C4-2B (cell line): ENCODE measurements at regions not wholly inside any gene's neighbourhood (a gene's known extent, or its start where the extent isn't known, plus 50 kb on each side); places are given as distances from the start of the nearest gene placed in this dataset.

Experiments
- H3K27ac ChIP-seq: fragments of 450-650 bp; 2 replicates; pipeline ENCODE4 v1.5.1; 2017
- ZFX ChIP-seq: fragments of 450-650 bp; IDR thresholded peaks from 2 replicates; pipeline ENCODE4 v1.6.1; 2017
- TF ChIP-seq, protein P1 (sequence below): fragments of 450-650 bp; conservative IDR thresholded peaks from 2 replicates; pipeline ENCODE4 v1.5.1; 2017; ENCODE audit warnings: mild to moderate bottlenecking

GRCh38 chr10:90986136-90986760, 65.4 kb upstream of the ANKRD1 start:
- H3K27ac ChIP-seq, result no peak overlapping the region
- no peak for TF ChIP-seq ZFX
- TF ChIP-seq, protein P1, sequence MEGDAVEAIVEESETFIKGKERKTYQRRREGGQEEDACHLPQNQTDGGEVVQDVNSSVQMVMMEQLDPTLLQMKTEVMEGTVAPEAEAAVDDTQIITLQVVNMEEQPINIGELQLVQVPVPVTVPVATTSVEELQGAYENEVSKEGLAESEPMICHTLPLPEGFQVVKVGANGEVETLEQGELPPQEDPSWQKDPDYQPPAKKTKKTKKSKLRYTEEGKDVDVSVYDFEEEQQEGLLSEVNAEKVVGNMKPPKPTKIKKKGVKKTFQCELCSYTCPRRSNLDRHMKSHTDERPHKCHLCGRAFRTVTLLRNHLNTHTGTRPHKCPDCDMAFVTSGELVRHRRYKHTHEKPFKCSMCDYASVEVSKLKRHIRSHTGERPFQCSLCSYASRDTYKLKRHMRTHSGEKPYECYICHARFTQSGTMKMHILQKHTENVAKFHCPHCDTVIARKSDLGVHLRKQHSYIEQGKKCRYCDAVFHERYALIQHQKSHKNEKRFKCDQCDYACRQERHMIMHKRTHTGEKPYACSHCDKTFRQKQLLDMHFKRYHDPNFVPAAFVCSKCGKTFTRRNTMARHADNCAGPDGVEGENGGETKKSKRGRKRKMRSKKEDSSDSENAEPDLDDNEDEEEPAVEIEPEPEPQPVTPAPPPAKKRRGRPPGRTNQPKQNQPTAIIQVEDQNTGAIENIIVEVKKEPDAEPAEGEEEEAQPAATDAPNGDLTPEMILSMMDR, result no peak

DNA sequence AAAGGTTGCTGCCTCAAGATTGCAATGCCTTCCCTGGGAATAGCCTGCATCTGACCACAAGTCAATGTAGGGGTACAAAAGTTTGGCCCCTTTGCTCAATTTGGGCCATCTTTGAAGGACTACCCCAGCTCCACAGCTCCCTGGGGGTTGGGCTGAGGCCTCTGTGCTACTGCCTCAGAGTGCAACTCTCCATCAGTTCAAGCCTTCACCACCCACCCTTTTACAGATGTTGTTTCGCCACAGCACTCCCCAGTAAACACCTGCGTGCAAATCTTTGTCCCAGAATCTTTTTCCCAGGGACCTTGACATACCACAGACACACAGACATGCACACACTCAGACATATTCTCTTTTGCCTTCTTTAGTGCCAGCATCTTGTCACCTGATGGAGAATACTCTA, 66.0 kb upstream of the ANKRD1 start:
- no peak for TF ChIP-seq ZFX
- H3K27ac ChIP-seq, result no peak overlapping the region

DNA sequence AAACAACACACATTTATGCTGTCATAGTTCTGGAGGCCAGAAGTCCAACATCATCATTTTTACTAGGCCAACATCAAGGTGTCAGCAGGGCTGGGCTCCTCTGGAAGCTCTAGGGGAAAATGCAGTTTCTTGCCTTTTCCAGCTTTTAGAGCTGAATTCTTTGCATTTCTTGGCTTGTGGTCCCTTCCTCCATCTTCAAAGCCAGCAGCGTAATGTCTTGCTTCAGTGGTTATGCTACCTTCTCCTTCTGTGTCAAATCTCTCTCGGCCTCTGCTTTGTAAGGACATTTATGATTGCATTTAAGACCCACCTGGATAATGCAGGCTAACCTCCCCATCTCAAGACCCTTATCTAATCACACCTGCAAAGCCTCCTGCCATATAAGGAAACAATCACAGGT, 66.5 kb upstream of the ANKRD1 start:
- no peak overlapping the region for H3K27ac ChIP-seq
- TF ChIP-seq, protein P1, result no peak
- TF ChIP-seq ZFX, result no peak

DNA sequence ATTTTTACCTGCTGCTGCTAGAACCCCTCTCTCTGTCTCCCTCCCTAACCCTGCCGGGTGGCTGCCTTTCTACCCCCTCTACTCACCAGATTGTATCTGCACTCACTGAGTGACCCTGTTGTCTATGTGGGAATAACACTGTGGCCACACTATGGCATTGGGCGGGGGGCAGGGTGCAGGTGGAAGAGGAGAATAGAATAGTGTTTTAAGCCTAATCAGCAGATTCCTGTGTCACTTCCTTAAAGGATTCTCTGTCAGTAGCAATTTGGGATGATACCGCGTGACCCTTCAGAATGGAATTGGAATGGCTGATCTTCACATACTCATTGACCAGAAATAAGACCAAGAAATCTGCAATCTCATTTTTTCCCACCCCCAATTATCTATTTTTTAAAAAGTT, 67.1 kb upstream of the ANKRD1 start:
- no peak overlapping the region for H3K27ac ChIP-seq
- TF ChIP-seq ZFX, result no peak
- TF ChIP-seq, protein P1, result no peak

DNA sequence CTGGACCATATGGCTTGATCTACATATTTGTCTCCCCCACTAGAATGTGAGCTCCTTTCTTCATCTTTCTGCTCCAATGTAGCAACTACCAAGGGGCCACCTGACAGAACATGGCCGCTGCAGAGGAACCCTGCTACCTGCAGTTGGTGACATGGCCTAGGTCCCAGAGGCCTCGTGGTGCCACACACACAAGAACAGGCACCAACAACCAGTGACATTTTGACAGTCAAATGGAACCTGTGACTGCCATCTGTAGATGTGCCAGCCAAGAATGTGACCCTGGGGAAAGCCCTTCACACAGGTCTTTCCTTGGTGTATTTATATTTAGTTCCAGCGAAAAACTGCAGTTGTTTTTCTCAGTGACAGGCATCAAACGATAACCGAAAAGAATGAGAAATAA, 67.9 kb upstream of the ANKRD1 start:
- no peak for TF ChIP-seq ZFX
- TF ChIP-seq, protein P1, result no peak
- H3K27ac ChIP-seq, result no peak overlapping the region

- H3K27ac ChIP-seq, result no peak overlapping the region
- TF ChIP-seq, protein P1, result no peak
- TF ChIP-seq ZFX, result no peak
Measured at GRCh38 chr10:90989378-90989777, 68.5 kb upstream of the ANKRD1 start.

- no peak overlapping the region for H3K27ac ChIP-seq
- TF ChIP-seq, protein P1, result no peak
- TF ChIP-seq ZFX, result no peak
Measured at GRCh38 chr10:90992462-90992861, 71.6 kb upstream of the ANKRD1 start.

DNA sequence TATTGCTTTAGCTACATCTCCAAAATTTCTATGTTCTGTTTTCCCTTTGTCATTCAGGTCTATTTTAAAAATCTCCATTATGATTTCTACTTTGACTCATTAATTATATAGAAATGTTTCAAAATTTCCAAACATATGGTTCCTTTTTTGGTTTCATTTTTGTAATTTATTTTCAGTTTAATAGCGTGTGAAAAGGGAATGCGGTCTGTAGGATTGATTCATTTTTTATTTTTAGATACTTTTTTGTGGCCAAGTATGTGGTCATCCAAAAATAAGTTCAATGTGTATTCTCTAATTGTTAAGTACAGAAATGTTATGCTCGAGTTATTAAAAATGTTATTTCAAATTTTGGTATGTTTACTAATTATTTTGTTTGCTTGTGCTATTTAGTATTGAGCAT, 72.5 kb upstream of the ANKRD1 start:
- TF ChIP-seq, protein P1, result no peak
- no peak for TF ChIP-seq ZFX
- no peak overlapping the region for H3K27ac ChIP-seq
